HEK293 (cell line): ENCODE measurements at regions not wholly inside any gene's neighbourhood (a gene's known extent, or its start where the extent isn't known, plus 50 kb on each side); places are given as distances from the start of the nearest gene placed in this dataset.

Experiments used
- CTCF ChIA-PET: fragments of 350-600 bp; formaldehyde crosslinking; extraction: SDS; loops from one replicate; lab custom pipeline; 2021; ENCODE audit warnings: antibody characterized with exemption; lab: Yijun Ruan, JAX
- POLR2A ChIA-PET: fragments of 300-600 bp; formaldehyde crosslinking; extraction: SDS; loops from one replicate; lab custom pipeline; 2020; ENCODE audit warnings: antibody characterized with exemption, inconsistent platforms; lab: Yijun Ruan, JAX
- H3K27ac ChIP-seq: fragments of 200-500 bp; sonication (Bioruptor generic); 2 replicates; pipeline ENCODE4 v1.5.1; 2014; ENCODE audit warnings: low read depth, low read length, control low read depth, inconsistent platforms; ENCODE audit errors: extremely low read depth
- H3K36me3 ChIP-seq, 2 experiments: fragments of 200-500 bp in 1 of 2; sonication (Bioruptor generic) in 1 of 2; 1 replicate in 1 of 2; 2 replicates in 1 of 2; pipeline ENCODE4 v1.5.1; 2014 to 2017; ENCODE audit warnings: inconsistent platforms in 2 of 2, low read length in 2 of 2; ENCODE audit not compliant: control insufficient read depth in 2 of 2, insufficient read depth in 1 of 2
- H3K4me1 ChIP-seq: fragments of 200-500 bp; sonication (Bioruptor generic); 2 replicates; pipeline ENCODE4 v1.5.1; 2014; ENCODE audit warnings: mild to moderate bottlenecking, low read length, inconsistent platforms; ENCODE audit not compliant: control insufficient read depth, insufficient read depth
- H3K4me3 ChIP-seq: 2 replicates; pipeline ENCODE4 v1.5.1; 2011; ENCODE audit warnings: low read depth, mild to moderate bottlenecking, control low read depth, low read length, moderate library complexity
- H3K9me3 ChIP-seq: fragments of 200-500 bp; sonication (Bioruptor generic); 2 replicates; pipeline ENCODE4 v1.5.1; 2014; ENCODE audit warnings: low read depth, low read length, inconsistent platforms; ENCODE audit not compliant: control insufficient read depth, insufficient read depth
- BCL11B ChIP-seq: fragments of 450-650 bp; formaldehyde crosslinking; IDR thresholded peaks from 2 replicates; pipeline ENCODE4 v1.5.1; 2016; ENCODE audit warnings: low read depth, missing biosample characterization, missing genetic modification characterization
- GLI4 ChIP-seq: fragments of 450-650 bp; formaldehyde crosslinking; IDR thresholded peaks from 2 replicates; pipeline ENCODE4 v1.5.1; 2016; ENCODE audit warnings: missing biosample characterization, missing genetic modification characterization
- ZBTB1 ChIP-seq: fragments of 450-650 bp; formaldehyde crosslinking; IDR thresholded peaks from 2 replicates; pipeline ENCODE4 v1.5.1; 2016; ENCODE audit warnings: missing biosample characterization, missing genetic modification characterization
- ZFHX2 ChIP-seq: fragments of 450-650 bp; formaldehyde crosslinking; conservative IDR thresholded peaks from 2 replicates; pipeline ENCODE4 v1.5.1; 2016; ENCODE audit warnings: missing biosample characterization, missing genetic modification characterization
- ZNF18 ChIP-seq: fragments of 450-650 bp; formaldehyde crosslinking; IDR thresholded peaks from 2 replicates; pipeline ENCODE4 v1.5.1; 2016; ENCODE audit warnings: missing biosample characterization, missing genetic modification characterization
- ZNF23 ChIP-seq: fragments of 450-650 bp; formaldehyde crosslinking; IDR thresholded peaks from 2 replicates; pipeline ENCODE4 v1.5.1; 2016; ENCODE audit warnings: missing biosample characterization, missing genetic modification characterization, borderline replicate concordance
- ZNF239 ChIP-seq: fragments of 450-650 bp; formaldehyde crosslinking; IDR thresholded peaks from 2 replicates; pipeline ENCODE4 v1.5.1; 2016; ENCODE audit warnings: missing biosample characterization, missing genetic modification characterization
- ZNF324 ChIP-seq: fragments of 450-650 bp; formaldehyde crosslinking; IDR thresholded peaks from 2 replicates; pipeline ENCODE4 v1.5.1; 2016; ENCODE audit warnings: missing biosample characterization, missing genetic modification characterization
- ZNF341 ChIP-seq: fragments of 450-650 bp; formaldehyde crosslinking; IDR thresholded peaks from 2 replicates; pipeline ENCODE4; 2016; ENCODE audit warnings: low read depth, missing biosample characterization, missing genetic modification characterization
- ZNF350 ChIP-seq: fragments of 450-650 bp; formaldehyde crosslinking; IDR thresholded peaks from 2 replicates; pipeline ENCODE4 v1.5.0; 2017; ENCODE audit warnings: missing biosample characterization, mild to moderate bottlenecking, missing genetic modification characterization
- ZNF391 ChIP-seq: fragments of 450-650 bp; formaldehyde crosslinking; IDR thresholded peaks from 2 replicates; pipeline ENCODE4 v1.5.1; 2016; ENCODE audit warnings: low read depth, missing biosample characterization, missing genetic modification characterization, borderline replicate concordance
- ZNF416 ChIP-seq: fragments of 450-650 bp; formaldehyde crosslinking; IDR thresholded peaks from 2 replicates; pipeline ENCODE4 v1.5.1; 2016; ENCODE audit warnings: missing biosample characterization, missing genetic modification characterization
- ZNF544 ChIP-seq: fragments of 450-650 bp; formaldehyde crosslinking; IDR thresholded peaks from 2 replicates; pipeline ENCODE4 v1.5.0; 2017; ENCODE audit warnings: missing biosample characterization, missing genetic modification characterization
- ZNF555 ChIP-seq: fragments of 450-650 bp; formaldehyde crosslinking; conservative IDR thresholded peaks from 2 replicates; pipeline ENCODE4 v1.5.1; 2017; ENCODE audit warnings: missing biosample characterization, mild to moderate bottlenecking, missing genetic modification characterization, inconsistent platforms
- ZNF629 ChIP-seq: fragments of 450-650 bp; formaldehyde crosslinking; IDR thresholded peaks from 2 replicates; pipeline ENCODE4 v1.5.1; 2017; ENCODE audit warnings: missing biosample characterization, missing genetic modification characterization
- ZNF670 ChIP-seq: fragments of 450-650 bp; formaldehyde crosslinking; IDR thresholded peaks from 2 replicates; pipeline ENCODE4 v1.5.1; 2016; ENCODE audit warnings: missing biosample characterization, missing genetic modification characterization, low read depth
- ZNF76 ChIP-seq: fragments of 450-650 bp; formaldehyde crosslinking; IDR thresholded peaks from 2 replicates; pipeline ENCODE4; 2016; ENCODE audit warnings: low read depth, missing biosample characterization, missing genetic modification characterization, borderline replicate concordance
- ZNF843 ChIP-seq: fragments of 450-650 bp; formaldehyde crosslinking; IDR thresholded peaks from 2 replicates; pipeline ENCODE4 v1.5.1; 2016; ENCODE audit warnings: missing biosample characterization, missing genetic modification characterization
- TF ChIP-seq, protein P1 (sequence below): fragments of 450-650 bp; formaldehyde crosslinking; IDR thresholded peaks from 2 replicates; pipeline ENCODE4 v1.5.1; 2017; ENCODE audit warnings: missing biosample characterization, missing genetic modification characterization
- TF ChIP-seq, protein P2 (sequence below): fragments of 450-650 bp; formaldehyde crosslinking; IDR thresholded peaks from 2 replicates; pipeline ENCODE4 v1.5.1; 2016; ENCODE audit warnings: missing biosample characterization, missing genetic modification characterization
- TF ChIP-seq, protein P3 (sequence below): fragments of 450-650 bp; formaldehyde crosslinking; IDR thresholded peaks from 2 replicates; pipeline ENCODE4 v1.5.1; 2017; ENCODE audit warnings: missing biosample characterization, mild to moderate bottlenecking, missing genetic modification characterization, moderate library complexity

- CTCF ChIA-PET: interaction anchor here (0.7 kb wide), 1 partner anchor 201 kb away, joined by 3 read pairs; no protein-coding TSS in a partner anchor
- TF ChIP-seq, protein P1, sequence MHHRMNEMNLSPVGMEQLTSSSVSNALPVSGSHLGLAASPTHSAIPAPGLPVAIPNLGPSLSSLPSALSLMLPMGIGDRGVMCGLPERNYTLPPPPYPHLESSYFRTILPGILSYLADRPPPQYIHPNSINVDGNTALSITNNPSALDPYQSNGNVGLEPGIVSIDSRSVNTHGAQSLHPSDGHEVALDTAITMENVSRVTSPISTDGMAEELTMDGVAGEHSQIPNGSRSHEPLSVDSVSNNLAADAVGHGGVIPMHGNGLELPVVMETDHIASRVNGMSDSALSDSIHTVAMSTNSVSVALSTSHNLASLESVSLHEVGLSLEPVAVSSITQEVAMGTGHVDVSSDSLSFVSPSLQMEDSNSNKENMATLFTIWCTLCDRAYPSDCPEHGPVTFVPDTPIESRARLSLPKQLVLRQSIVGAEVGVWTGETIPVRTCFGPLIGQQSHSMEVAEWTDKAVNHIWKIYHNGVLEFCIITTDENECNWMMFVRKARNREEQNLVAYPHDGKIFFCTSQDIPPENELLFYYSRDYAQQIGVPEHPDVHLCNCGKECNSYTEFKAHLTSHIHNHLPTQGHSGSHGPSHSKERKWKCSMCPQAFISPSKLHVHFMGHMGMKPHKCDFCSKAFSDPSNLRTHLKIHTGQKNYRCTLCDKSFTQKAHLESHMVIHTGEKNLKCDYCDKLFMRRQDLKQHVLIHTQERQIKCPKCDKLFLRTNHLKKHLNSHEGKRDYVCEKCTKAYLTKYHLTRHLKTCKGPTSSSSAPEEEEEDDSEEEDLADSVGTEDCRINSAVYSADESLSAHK (tag by site-specific recombination): no peak
- TF ChIP-seq ZNF391 (tag by site-specific recombination): no peak
- TF ChIP-seq ZNF843 (tag by site-specific recombination): no peak
- TF ChIP-seq ZNF18 (tag by site-specific recombination): no peak
- TF ChIP-seq, protein P2, sequence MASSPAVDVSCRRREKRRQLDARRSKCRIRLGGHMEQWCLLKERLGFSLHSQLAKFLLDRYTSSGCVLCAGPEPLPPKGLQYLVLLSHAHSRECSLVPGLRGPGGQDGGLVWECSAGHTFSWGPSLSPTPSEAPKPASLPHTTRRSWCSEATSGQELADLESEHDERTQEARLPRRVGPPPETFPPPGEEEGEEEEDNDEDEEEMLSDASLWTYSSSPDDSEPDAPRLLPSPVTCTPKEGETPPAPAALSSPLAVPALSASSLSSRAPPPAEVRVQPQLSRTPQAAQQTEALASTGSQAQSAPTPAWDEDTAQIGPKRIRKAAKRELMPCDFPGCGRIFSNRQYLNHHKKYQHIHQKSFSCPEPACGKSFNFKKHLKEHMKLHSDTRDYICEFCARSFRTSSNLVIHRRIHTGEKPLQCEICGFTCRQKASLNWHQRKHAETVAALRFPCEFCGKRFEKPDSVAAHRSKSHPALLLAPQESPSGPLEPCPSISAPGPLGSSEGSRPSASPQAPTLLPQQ: no peak
- POLR2A ChIA-PET: no interaction called here
These were observed 84.2 kb upstream of the PDZRN3 start for GRCh38 chr3:73708956-73709355.

GRCh38 chr3:73707772-73708171, 83.0 kb upstream of the PDZRN3 start:
- ChIA-PET POLR2A (no interaction called here), CTCF (no interaction called here)
- H3K4me1 ChIP-seq: no peaks in the 10 kb centered on the region
- no peak overlapping the region for H3K27ac ChIP-seq
- H3K36me3 ChIP-seq: no peaks in the 10 kb centered on the region
- TF ChIP-seq, protein P3, sequence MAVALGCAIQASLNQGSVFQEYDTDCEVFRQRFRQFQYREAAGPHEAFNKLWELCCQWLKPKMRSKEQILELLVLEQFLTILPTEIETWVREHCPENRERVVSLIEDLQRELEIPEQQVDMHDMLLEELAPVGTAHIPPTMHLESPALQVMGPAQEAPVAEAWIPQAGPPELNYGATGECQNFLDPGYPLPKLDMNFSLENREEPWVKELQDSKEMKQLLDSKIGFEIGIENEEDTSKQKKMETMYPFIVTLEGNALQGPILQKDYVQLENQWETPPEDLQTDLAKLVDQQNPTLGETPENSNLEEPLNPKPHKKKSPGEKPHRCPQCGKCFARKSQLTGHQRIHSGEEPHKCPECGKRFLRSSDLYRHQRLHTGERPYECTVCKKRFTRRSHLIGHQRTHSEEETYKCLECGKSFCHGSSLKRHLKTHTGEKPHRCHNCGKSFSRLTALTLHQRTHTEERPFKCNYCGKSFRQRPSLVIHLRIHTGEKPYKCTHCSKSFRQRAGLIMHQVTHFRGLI (tag by site-specific recombination): no peak
- TF ChIP-seq ZNF555 (no peak), GLI4 (tag by site-specific recombination) (no peak), ZBTB1 (no peak), ZNF416 (tag by site-specific recombination) (no peak), ZNF76 (no peak), ZNF341 (tag by site-specific recombination) (no peak), BCL11B (tag by site-specific recombination) (no peak), ZNF670 (tag by site-specific recombination) (no peak), ZNF350 (tag by site-specific recombination) (no peak), ZNF544 (tag by site-specific recombination) (no peak), ZFHX2 (tag by site-specific recombination) (no peak), ZNF324 (no peak), ZNF629 (tag by site-specific recombination) (no peak), ZNF239 (tag by site-specific recombination) (no peak), ZNF23 (tag by site-specific recombination) (no peak)
- H3K9me3 ChIP-seq: no peaks in the 10 kb centered on the region
- H3K4me3 ChIP-seq: no peak overlapping the region

More at GRCh38 chr3:73708956-73709355, 84.2 kb upstream of the PDZRN3 start:
- no peaks in the 10 kb centered on the region for H3K36me3 ChIP-seq
- H3K4me1 ChIP-seq: no peaks in the 10 kb centered on the region
- H3K9me3 ChIP-seq: no peaks in the 10 kb centered on the region
- H3K27ac ChIP-seq: no peak overlapping the region
- H3K4me3 ChIP-seq: no peak overlapping the region
